HFFc6 (cell line): ENCODE measurements at regions not wholly inside any gene's neighbourhood (a gene's known extent, or its start where the extent isn't known, plus 50 kb on each side); places are given as distances from the start of the nearest gene placed in this dataset.
"Not testable (repeated sequence)": the region's sequence is repeated elsewhere in the genome, so short reads cannot be mapped to it uniquely, and the experiment has no call there.

Experiments
- DNase-seq: peaks from one replicate; pipeline ENCODE4 v3.0.0-alpha.2; 2018
- H3K27ac Mint-ChIP-seq: 2 replicates; pipeline ENCODE4 v1.8.0; 2020; ENCODE audit warnings: mild to moderate bottlenecking, mixed read lengths
- H3K27me3 Mint-ChIP-seq: 2 replicates; pipeline ENCODE4 v1.8.0; 2021; ENCODE audit warnings: mild to moderate bottlenecking, moderate library complexity, mixed read lengths; ENCODE audit not compliant: insufficient read depth
- H3K36me3 Mint-ChIP-seq: 2 replicates; pipeline ENCODE4 v1.8.0; 2021; ENCODE audit warnings: low read depth, mixed read lengths
- H3K4me1 Mint-ChIP-seq: 2 replicates; pipeline ENCODE4 v1.8.0; 2020; ENCODE audit warnings: low read depth, mixed read lengths
- H3K4me3 Mint-ChIP-seq: 2 replicates; pipeline ENCODE4 v1.8.0; 2020; ENCODE audit warnings: mild to moderate bottlenecking, moderate library complexity, mixed read lengths
- H3K9me3 Mint-ChIP-seq: 2 replicates; pipeline ENCODE4 v1.8.0; 2020; ENCODE audit warnings: mild to moderate bottlenecking, mixed read lengths
- CTCF ChIP-seq: fragments of 200-600 bp; sonication (generic); IDR thresholded peaks from 2 replicates; pipeline ENCODE4 v1.5.0; 2021; ENCODE audit warnings: antibody characterized with exemption, mild to moderate bottlenecking

DNA sequence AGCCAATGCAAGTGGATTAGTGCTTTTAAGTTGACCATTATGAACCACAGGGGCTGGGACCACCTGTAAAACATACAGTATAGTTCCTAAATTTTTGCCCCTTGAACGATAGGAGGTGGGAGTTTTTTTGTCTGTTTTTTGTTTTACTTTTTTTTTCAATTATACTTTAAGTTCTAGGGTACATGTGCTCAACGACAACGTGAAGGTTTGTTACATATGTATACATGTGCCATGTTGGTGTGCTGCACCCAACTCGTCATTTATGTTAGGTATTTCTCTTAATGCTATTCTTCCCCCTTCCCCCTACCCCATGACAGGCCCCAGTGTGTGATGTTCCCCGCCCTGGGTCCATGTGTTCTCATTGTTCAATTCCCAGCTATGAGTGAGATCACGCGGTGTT is 1797.9 kb upstream of the PIK3C3 start:
- DNase-seq, result no peak
- no peaks in the 10 kb centered on the region for H3K4me1 Mint-ChIP-seq
- no peaks in the 10 kb centered on the region for H3K27me3 Mint-ChIP-seq
- H3K36me3 Mint-ChIP-seq, result no peaks in the 10 kb centered on the region
- no peak overlapping the region for H3K27ac Mint-ChIP-seq
- no peak overlapping the region for H3K4me3 Mint-ChIP-seq
- H3K9me3 Mint-ChIP-seq, result no peaks in the 10 kb centered on the region
- no peak for TF ChIP-seq CTCF

DNA sequence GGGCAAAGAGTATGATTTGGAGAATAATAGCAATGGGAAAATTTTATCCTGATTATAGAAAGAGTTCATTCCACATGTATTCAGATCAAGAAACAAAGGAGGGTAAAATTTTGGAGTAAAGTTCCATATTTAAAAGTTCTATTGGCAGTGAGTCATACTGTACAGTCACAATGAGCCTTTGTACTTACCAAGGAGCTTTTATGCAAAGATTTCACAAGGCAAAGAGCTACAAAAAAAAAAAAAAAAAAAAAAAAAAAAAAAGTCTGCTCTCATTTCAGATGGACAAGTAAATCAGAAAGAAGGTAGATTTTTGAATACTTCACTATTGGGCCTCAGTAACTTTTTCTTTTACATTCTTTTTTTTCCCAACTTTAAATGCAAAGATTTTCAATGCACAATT is 1802.2 kb upstream of the PIK3C3 start:
- peaks cover 4% of the 10 kb centered on the region; the same call in 1 of the 2 replicates for H3K9me3 Mint-ChIP-seq
- no peaks in the 10 kb centered on the region for H3K27me3 Mint-ChIP-seq
- H3K36me3 Mint-ChIP-seq, result no peaks in the 10 kb centered on the region
- no peaks in the 10 kb centered on the region for H3K4me1 Mint-ChIP-seq
- no peak for TF ChIP-seq CTCF
- no peak overlapping the region for H3K27ac Mint-ChIP-seq
- no peak overlapping the region for H3K4me3 Mint-ChIP-seq
- no peak for DNase-seq

- Mint-ChIP-seq H3K27ac (no peak overlapping the region), H3K4me3 (no peak overlapping the region), H3K27me3 (peaks cover 2% of the 10 kb centered on the region; the same call in 1 of the 2 replicates), H3K4me1 (no peaks in the 10 kb centered on the region), H3K9me3 (peaks cover 18% of the 10 kb centered on the region), H3K36me3 (no peaks in the 10 kb centered on the region)
- DNase-seq, result no peak
- TF ChIP-seq CTCF, result no peak
Measured at GRCh38 chr18:40148960-40149359, 1806.1 kb upstream of the PIK3C3 start.

- Mint-ChIP-seq H3K9me3 (peaks cover 23% of the 10 kb centered on the region), H3K4me1 (no peaks in the 10 kb centered on the region), H3K36me3 (no peaks in the 10 kb centered on the region), H3K4me3 (no peak overlapping the region), H3K27me3 (no peaks in the 10 kb centered on the region), H3K27ac (no peak overlapping the region)
- TF ChIP-seq CTCF, result no peak
- no peak for DNase-seq
Measured at GRCh38 chr18:40133253-40133652, 1821.8 kb upstream of the PIK3C3 start.

GRCh38 chr18:40132438-40132837 is 1822.6 kb upstream of the PIK3C3 start:
- not testable (repeated sequence) for H3K4me1 Mint-ChIP-seq, DNase-seq, H3K36me3 Mint-ChIP-seq, H3K27ac Mint-ChIP-seq, H3K27me3 Mint-ChIP-seq, H3K4me3 Mint-ChIP-seq
- H3K9me3 Mint-ChIP-seq, result peaks cover 23% of the 10 kb centered on the region

- no peaks in the 10 kb centered on the region for H3K4me1 Mint-ChIP-seq
- H3K4me3 Mint-ChIP-seq, result no peak overlapping the region
- no peak overlapping the region for H3K27ac Mint-ChIP-seq
- no peak for TF ChIP-seq CTCF
- DNase-seq, result no peak
- no peaks in the 10 kb centered on the region for H3K27me3 Mint-ChIP-seq
- H3K36me3 Mint-ChIP-seq, result no peaks in the 10 kb centered on the region
- H3K9me3 Mint-ChIP-seq, result peaks cover 23% of the 10 kb centered on the region
Measured at GRCh38 chr18:40124107-40124506, 1830.9 kb upstream of the PIK3C3 start.
